H9 (cell line): ENCODE measurements at regions not wholly inside any gene's neighbourhood (a gene's known extent, or its start where the extent isn't known, plus 50 kb on each side); places are given as distances from the start of the nearest gene placed in this dataset.

Experiments
- DNase-seq: peaks from one replicate; pipeline ENCODE4 v3.0.0-alpha.2; 2017
- H2AFZ ChIP-seq: one replicate; pipeline ENCODE4 v1.6.1; 2013; ENCODE audit warnings: mild to moderate bottlenecking, low read length, control low read depth, moderate library complexity
- H2AK5ac ChIP-seq: 2 replicates; pipeline ENCODE4 v1.6.1; 2013; ENCODE audit warnings: low read length, control low read depth, mixed read lengths; ENCODE audit not compliant: insufficient read length
- H2BK120ac ChIP-seq: one replicate; pipeline ENCODE4 v1.6.1; 2013; ENCODE audit warnings: low read depth, mild to moderate bottlenecking, low read length, control low read depth, inconsistent platforms; ENCODE audit not compliant: poor library complexity, severe bottlenecking
- H2BK12ac ChIP-seq: 2 replicates; pipeline ENCODE4 v1.6.1; 2013; ENCODE audit warnings: low read length, control low read depth, mixed read lengths, low read depth; ENCODE audit not compliant: insufficient read length
- H2BK15ac ChIP-seq: 2 replicates; pipeline ENCODE4 v1.6.1; 2013; ENCODE audit warnings: low read depth, low read length, control low read depth
- H2BK20ac ChIP-seq: one replicate; pipeline ENCODE4 v1.6.1; 2013; ENCODE audit warnings: low read depth, mild to moderate bottlenecking, low read length, control low read depth, inconsistent platforms; ENCODE audit not compliant: poor library complexity, severe bottlenecking
- H2BK5ac ChIP-seq: 2 replicates; pipeline ENCODE4 v1.6.1; 2013; ENCODE audit warnings: low read length, control low read depth, mixed read lengths; ENCODE audit not compliant: insufficient read length
- H3K14ac ChIP-seq: 2 replicates; pipeline ENCODE4 v1.6.1; 2013; ENCODE audit warnings: low read length, control low read depth; ENCODE audit not compliant: insufficient read depth
- H3K18ac ChIP-seq: 2 replicates; pipeline ENCODE4 v1.6.1; 2013; ENCODE audit warnings: low read depth, mild to moderate bottlenecking, mixed read lengths, low read length, control low read depth; ENCODE audit not compliant: insufficient read length
- H3K23ac ChIP-seq: 2 replicates; pipeline ENCODE4 v1.6.1; 2013; ENCODE audit warnings: low read length, control low read depth, mixed read lengths, low read depth; ENCODE audit not compliant: insufficient read length
- H3K23me2 ChIP-seq: 2 replicates; pipeline ENCODE4 v1.6.1; 2013; ENCODE audit warnings: low read depth, mild to moderate bottlenecking, mixed read lengths, low read length, control low read depth; ENCODE audit not compliant: insufficient read length, poor library complexity, severe bottlenecking
- H3K27ac ChIP-seq: 2 replicates; pipeline ENCODE4 v1.5.1; 2013; ENCODE audit warnings: low read length, control low read depth, mixed read lengths, low read depth; ENCODE audit not compliant: insufficient read length
- H3K27me3 ChIP-seq: 2 replicates; pipeline ENCODE4 v1.6.1; 2013; ENCODE audit warnings: low read length, control low read depth, inconsistent platforms; ENCODE audit not compliant: insufficient read depth
- H3K4ac ChIP-seq: 2 replicates; pipeline ENCODE4 v1.6.1; 2013; ENCODE audit warnings: low read depth, mild to moderate bottlenecking, control low read depth, inconsistent platforms, low read length, moderate library complexity
- H3K4me1 ChIP-seq: 2 replicates; pipeline ENCODE4 v1.6.1; 2013; ENCODE audit warnings: low read length, control low read depth, inconsistent platforms; ENCODE audit not compliant: insufficient read depth
- H3K4me2 ChIP-seq: 2 replicates; pipeline ENCODE4 v1.6.1; 2013; ENCODE audit warnings: low read length, control low read depth, mixed read lengths; ENCODE audit not compliant: insufficient read length, insufficient read depth
- H3K56ac ChIP-seq: 2 replicates; pipeline ENCODE4 v1.6.1; 2013; ENCODE audit warnings: low read depth, mild to moderate bottlenecking, mixed read lengths, low read length, control low read depth; ENCODE audit not compliant: insufficient read length
- H3K79me1 ChIP-seq: 2 replicates; pipeline ENCODE4 v1.6.1; 2013; ENCODE audit warnings: low read depth, mild to moderate bottlenecking, moderate library complexity, low read length, control low read depth, inconsistent platforms; ENCODE audit not compliant: insufficient read depth, poor library complexity, severe bottlenecking
- H3K79me2 ChIP-seq: 2 replicates; pipeline ENCODE4 v1.6.1; 2013; ENCODE audit warnings: low read length, control low read depth, inconsistent platforms; ENCODE audit not compliant: insufficient read depth
- H3K9ac ChIP-seq: 2 replicates; pipeline ENCODE4 v1.6.1; 2013; ENCODE audit warnings: low read length, control low read depth, mixed read lengths; ENCODE audit not compliant: insufficient read length; ENCODE audit errors: extremely low read depth
- H3K9me3 ChIP-seq: one replicate; pipeline ENCODE4 v1.6.1; 2013; ENCODE audit warnings: low read depth, low read length, inconsistent platforms; ENCODE audit not compliant: control insufficient read depth
- H3T11ph ChIP-seq: one replicate; pipeline ENCODE4 v1.6.1; 2013; ENCODE audit warnings: mild to moderate bottlenecking, low read length, control low read depth, inconsistent platforms
- H4K20me1 ChIP-seq: one replicate; pipeline ENCODE4 v1.6.1; 2013; ENCODE audit not compliant: control insufficient read depth, insufficient read length, insufficient read depth
- H4K5ac ChIP-seq: 2 replicates; pipeline ENCODE4 v1.6.1; 2013; ENCODE audit warnings: low read depth, mild to moderate bottlenecking, mixed read lengths, low read length, control low read depth; ENCODE audit not compliant: insufficient read length
- H4K8ac ChIP-seq: replicated peaks from 2 replicates; pipeline ENCODE4 v1.6.1; 2013; ENCODE audit warnings: low read length, control low read depth, mixed read lengths, low read depth; ENCODE audit not compliant: insufficient read length
- H4K91ac ChIP-seq: 2 replicates; pipeline ENCODE4 v1.6.1; 2013; ENCODE audit warnings: low read depth, mild to moderate bottlenecking, moderate library complexity, mixed read lengths, low read length, control low read depth; ENCODE audit not compliant: insufficient read length
- H3K27ac Mint-ChIP-seq, 3 experiments: 2 replicates in 2 of 3; 3 replicates in 1 of 3; pipeline ENCODE4 v1.8.0; 2020 to 2021; ENCODE audit warnings: mixed read lengths in 3 of 3, mild to moderate bottlenecking in 1 of 3, moderate library complexity in 1 of 3
- H3K27me3 Mint-ChIP-seq: 2 replicates; pipeline ENCODE4 v1.8.0; 2021; ENCODE audit warnings: low read depth, mild to moderate bottlenecking, moderate library complexity, mixed read lengths
- H3K36me3 Mint-ChIP-seq, 3 experiments: 2 replicates in 2 of 3; 3 replicates in 1 of 3; pipeline ENCODE4 v1.8.0; 2020 to 2021; ENCODE audit warnings: low read depth in 3 of 3, mixed read lengths in 3 of 3; ENCODE audit not compliant: insufficient read depth in 1 of 3
- H3K4me1 Mint-ChIP-seq, 2 experiments: 2 replicates each; pipeline ENCODE4 v1.8.0; 2020; ENCODE audit warnings: mixed read lengths in 2 of 2
- H3K4me3 Mint-ChIP-seq, 2 experiments: 2 replicates in 1 of 2; 3 replicates in 1 of 2; pipeline ENCODE4 v1.8.0; 2020 to 2021; ENCODE audit warnings: mild to moderate bottlenecking in 2 of 2, mixed read lengths in 2 of 2, moderate library complexity in 1 of 2
- H3K9me3 Mint-ChIP-seq, 2 experiments: 2 replicates in 1 of 2; 3 replicates in 1 of 2; pipeline ENCODE4 v1.8.0; 2020; ENCODE audit warnings: mild to moderate bottlenecking in 2 of 2, mixed read lengths in 2 of 2, moderate library complexity in 1 of 2
- CTCF ChIP-seq: fragments of 200-600 bp; sonication (generic); conservative IDR thresholded peaks from 3 replicates; pipeline ENCODE4 v1.8.0; 2021; ENCODE audit warnings: antibody characterized with exemption, mild to moderate bottlenecking
- WGBS: extraction: QIAGEN DNeasy Blood & Tissue Kit; methylation state at CpG from one replicate; pipeline ENCODE4 v1.1.7; 2013; ENCODE audit warnings: missing lambda C conversion rate, low lambda C conversion rate, mixed read lengths; ENCODE audit not compliant: insufficient read length; ENCODE audit errors: extremely low coverage; 5-methylcytosine and 5-hydroxymethylcytosine counted together

- no peak overlapping the region for H3K18ac ChIP-seq
- no peak overlapping the region for H3K56ac ChIP-seq
- no peak overlapping the region for H2AK5ac ChIP-seq
- no peak for TF ChIP-seq CTCF
- no peaks in the 10 kb centered on the region for H3K27me3 ChIP-seq
- no peaks in the 10 kb centered on the region for H3K23me2 ChIP-seq
- no peak overlapping the region for H3K4me2 ChIP-seq
- H2BK20ac ChIP-seq: no peak overlapping the region
- H4K91ac ChIP-seq: no peak overlapping the region
- no peak for DNase-seq
- H2BK15ac ChIP-seq: no peak overlapping the region
- no peak overlapping the region for H2AFZ ChIP-seq
- no peak overlapping the region for H4K8ac ChIP-seq
- no peak overlapping the region for H2BK120ac ChIP-seq
- no peaks in the 10 kb centered on the region for H3K9me3 ChIP-seq
- H3T11ph ChIP-seq: no peak overlapping the region
- H3K79me1 ChIP-seq: no peaks in the 10 kb centered on the region
- H3K27ac ChIP-seq: no peak overlapping the region
- no peak overlapping the region for H3K9ac ChIP-seq
- no peaks in the 10 kb centered on the region for H4K20me1 ChIP-seq
- no CpG with 5 or more reads among the region's 1 CpG for WGBS
- peaks cover 22 to 34% of the 10 kb centered on the region in 2 experiments; a peak in 4 of 5 replicates for H3K9me3 Mint-ChIP-seq
- H3K14ac ChIP-seq: no peak overlapping the region
- H3K27me3 Mint-ChIP-seq: peaks cover 3% of the 10 kb centered on the region
- no peak overlapping the region for H3K4me3 Mint-ChIP-seq
- H3K4me1 ChIP-seq: no peaks in the 10 kb centered on the region; the same call in 1 of the 2 replicates
- no peak overlapping the region for H2BK5ac ChIP-seq
- no peak overlapping the region for H3K4ac ChIP-seq
- H3K4me1 Mint-ChIP-seq: peaks cover 23 to 37% of the 10 kb centered on the region in 2 experiments
- H3K23ac ChIP-seq: no peak overlapping the region
- no peak overlapping the region for H3K27ac Mint-ChIP-seq
- no peak overlapping the region for H4K5ac ChIP-seq
- H3K79me2 ChIP-seq: no peaks in the 10 kb centered on the region
- H3K36me3 Mint-ChIP-seq: peaks cover 16 to 52% (median 24%) of the 10 kb centered on the region in 3 experiments
- H2BK12ac ChIP-seq: no peak overlapping the region
Measured at GRCh38 chrX:6954836-6955235, 192.7 kb upstream of the STS start.
